Fibroblast of pulmonary artery (primary cell): ENCODE measurements at regions not wholly inside any gene's neighbourhood (a gene's known extent, or its start where the extent isn't known, plus 50 kb on each side); places are given as distances from the start of the nearest gene placed in this dataset.

Experiments used
- DNase-seq: peaks from one replicate; pipeline ENCODE4 v3.0.0-alpha.2; 2010; ENCODE audit warnings: low read depth
- H3K4me3 ChIP-seq: replicated peaks from 2 replicates; pipeline ENCODE4 v1.5.1; 2011; ENCODE audit warnings: low read depth, mild to moderate bottlenecking, control low read depth, low read length, moderate library complexity
- CTCF ChIP-seq: IDR thresholded peaks from 2 replicates; pipeline ENCODE4 v1.5.1; 2011; ENCODE audit warnings: mild to moderate bottlenecking, control low read depth, low read length, inconsistent platforms; ENCODE audit errors: missing control alignments

- no peak overlapping the region for H3K4me3 ChIP-seq
- no peak for DNase-seq
- TF ChIP-seq CTCF: no peak
Measured at GRCh38 chr10:78516236-78516635, 482.6 kb downstream of the RPS24 start.

GRCh38 chr10:78516756-78517155 lies 483.1 kb downstream of the RPS24 start:
- no peak for DNase-seq
- H3K4me3 ChIP-seq: no peak overlapping the region
- TF ChIP-seq CTCF: no peak

GRCh38 chr10:78518224-78518623 lies 484.6 kb downstream of the RPS24 start:
- TF ChIP-seq CTCF: no peak
- no peak overlapping the region for H3K4me3 ChIP-seq
- no peak for DNase-seq

- peak; percentile 50 for TF ChIP-seq CTCF
- DNase-seq: peak; percentile 39
- no peak overlapping the region for H3K4me3 ChIP-seq
Measured at GRCh38 chr10:78520737-78521430, 487.2 kb downstream of the RPS24 start.

- TF ChIP-seq CTCF: no peak
- no peak overlapping the region for H3K4me3 ChIP-seq
- no peak for DNase-seq
Measured at GRCh38 chr10:78523453-78523852, 489.8 kb downstream of the RPS24 start.

- no peak overlapping the region for H3K4me3 ChIP-seq
- no peak for TF ChIP-seq CTCF
Measured at GRCh38 chr10:78524342-78524741, 490.7 kb downstream of the RPS24 start.

GRCh38 chr10:78524941-78525340 lies 491.3 kb downstream of the RPS24 start:
- DNase-seq: no peak
- no peak overlapping the region for H3K4me3 ChIP-seq
- TF ChIP-seq CTCF: no peak

More at GRCh38 chr10:78524342-78524741, 490.7 kb downstream of the RPS24 start:
- DNase-seq: no peak
